HG03175 (cell line): ENCODE measurements at regions not wholly inside any gene's neighbourhood (a gene's known extent, or its start where the extent isn't known, plus 50 kb on each side); places are given as distances from the start of the nearest gene placed in this dataset.
"Not testable (repeated sequence)": the region's sequence is repeated elsewhere in the genome, so short reads cannot be mapped to it uniquely, and the experiment has no call there.

Experiments used
- ATAC-seq: cut with Tn5 transposase; IDR thresholded peaks from one replicate; pipeline ENCODE4 v1.9.1; 2021; ENCODE audit warnings: mild to moderate bottlenecking, moderate library complexity; ENCODE audit not compliant: unreplicated experiment

GRCh38 chr7:149637911-149638565, 135.3 kb downstream of the ZNF467 start:
- ATAC-seq: no peak

GRCh38 chr7:149635561-149636329, 137.6 kb downstream of the ZNF467 start:
- ATAC-seq: no peak

GRCh38 chr7:149633976-149634945, 136.7 kb upstream of the ZNF746 start:
- no peak for ATAC-seq

GRCh38 chr7:149628361-149629149, 130.9 kb upstream of the ZNF746 start:
- not testable (repeated sequence) for ATAC-seq

- no peak for ATAC-seq
These were observed 130.3 kb upstream of the ZNF746 start for GRCh38 chr7:149627911-149628310.

- no peak for ATAC-seq
These were observed 129.4 kb upstream of the ZNF746 start for GRCh38 chr7:149626972-149627371.

- ATAC-seq: no peak
These were observed 128.4 kb upstream of the ZNF746 start for GRCh38 chr7:149625947-149626392.

GRCh38 chr7:149625340-149625946, 127.8 kb upstream of the ZNF746 start:
- peak; percentile 25 for ATAC-seq

- peak; percentile 91 for ATAC-seq
These were observed 127.1 kb upstream of the ZNF746 start for GRCh38 chr7:149624419-149625339.

GRCh38 chr7:149624006-149624405, 126.4 kb upstream of the ZNF746 start:
- ATAC-seq: peak; percentile 28

GRCh38 chr7:149623262-149623997, 125.8 kb upstream of the ZNF746 start:
- ATAC-seq: not testable (repeated sequence)

GRCh38 chr7:149622444-149623210, 125.0 kb upstream of the ZNF746 start:
- no peak for ATAC-seq

GRCh38 chr7:149621776-149622175, 124.2 kb upstream of the ZNF746 start:
- no peak for ATAC-seq

- no peak for ATAC-seq
These were observed 123.4 kb upstream of the ZNF746 start for GRCh38 chr7:149620961-149621360.

- no peak for ATAC-seq
These were observed 119.3 kb upstream of the ZNF746 start for GRCh38 chr7:149616898-149617297.

- ATAC-seq: no peak
These were observed 118.2 kb upstream of the ZNF746 start for GRCh38 chr7:149615690-149616270.

- ATAC-seq: no peak
These were observed 112.9 kb upstream of the ZNF746 start for GRCh38 chr7:149610441-149611011.
